A549 (cell line): ENCODE measurements at regions not wholly inside any gene's neighbourhood (a gene's known extent, or its start where the extent isn't known, plus 50 kb on each side); places are given as distances from the start of the nearest gene placed in this dataset.

Source experiments
- ATAC-seq, 2 experiments: fragments of 200-7000 bp in 1 of 2; fragments of >200 bp in 1 of 2; cut with Nextera tagmentation in 1 of 2; cut with Tn5 transposase in 1 of 2; 3 replicates each; pipeline versions ENCODE4 v1.8.0 to v1.9.1; 2018 to 2020; ENCODE audit warnings: mild to moderate bottlenecking in 1 of 2, moderate library complexity in 1 of 2
- CTCF ChIA-PET: fragments of 300-600 bp; sonication (Branson Sonifier 250); formaldehyde crosslinking; extraction: SDS; loops from one replicate; lab custom pipeline; 2021; ENCODE audit warnings: antibody characterized with exemption, inconsistent platforms; lab: Yijun Ruan, JAX
- POLR2A ChIA-PET: fragments of 350-600 bp; formaldehyde crosslinking; extraction: SDS; loops from one replicate; lab custom pipeline; 2021; ENCODE audit warnings: antibody characterized with exemption, inconsistent platforms; lab: Yijun Ruan, JAX
- DNase-seq, 2 experiments: peaks; one replicate each; pipeline versions ENCODE4 v3.0.0 to v3.0.0-alpha.2; 2011 to 2016; ENCODE audit warnings: low read depth in 1 of 2, low spot score in 1 of 2
- FAIRE-seq: peaks from 2 replicates; lab custom pipeline; 2011; peaks lifted over from hg19 to GRCh38; lab: Jason Lieb, UNC
- H3K27ac ChIP-seq, 2 experiments: fragments of >200 bp; sonication (Bioruptor Twin); formaldehyde crosslinking; 3 replicates each; pipeline ENCODE4 v1.5.1; 2016 to 2017
- H3K4me1 ChIP-seq: fragments of >200 bp; sonication (Bioruptor Twin); formaldehyde crosslinking; 3 replicates; pipeline ENCODE4 v1.6.1; 2016
- H3K4me2 ChIP-seq: fragments of >200 bp; sonication (Bioruptor Twin); formaldehyde crosslinking; 3 replicates; pipeline ENCODE4 v1.6.1; 2016
- H3K4me3 ChIP-seq: fragments of >200 bp; sonication (Bioruptor Twin); formaldehyde crosslinking; 3 replicates; pipeline ENCODE4 v1.5.1; 2016
- H3K9me3 ChIP-seq: fragments of >200 bp; sonication (Bioruptor Twin); formaldehyde crosslinking; 3 replicates; pipeline ENCODE4 v1.6.1; 2016
- ATOH8 ChIP-seq: fragments of 250-450 bp; sonication (Bioruptor Pico); IDR thresholded peaks from 2 replicates; pipeline ENCODE4 v1.5.0; 2020; ENCODE audit warnings: low read depth, mild to moderate bottlenecking, moderate library complexity
- BCL3 ChIP-seq: fragments of >200 bp; sonication (Bioruptor Twin); formaldehyde crosslinking; IDR thresholded peaks from 3 replicates; pipeline ENCODE4 v1.6.1; 2016
- BHLHE40 ChIP-seq: IDR thresholded peaks from 2 replicates; pipeline ENCODE4 v1.6.1; 2012; ENCODE audit warnings: low read depth, low read length, inconsistent platforms
- CBX2 ChIP-seq: fragments of 200-600 bp; sonication (generic); IDR thresholded peaks from 2 replicates; pipeline ENCODE4 v1.6.1; 2016; ENCODE audit warnings: low read depth, mild to moderate bottlenecking, borderline replicate concordance
- CEBPB ChIP-seq, 2 experiments: fragments of >200 bp in 1 of 2; sonication (Bioruptor Twin) in 1 of 2; formaldehyde crosslinking in 1 of 2; IDR thresholded peaks; 2 replicates each; pipeline ENCODE4 v1.6.1; 2012 to 2016
- CHD2 ChIP-seq: fragments of 150-350 bp; IDR thresholded peaks from 2 replicates; pipeline ENCODE4 v1.6.1; 2014; ENCODE audit warnings: low read length; ENCODE audit not compliant: partially characterized antibody
- CHD4 ChIP-seq: fragments of 200-600 bp; sonication (generic); IDR thresholded peaks from 2 replicates; pipeline ENCODE4 v1.6.1; 2016; ENCODE audit warnings: antibody characterized with exemption, mild to moderate bottlenecking, borderline replicate concordance
- E2F6 ChIP-seq: IDR thresholded peaks from 2 replicates; pipeline ENCODE4 v1.6.1; 2012; ENCODE audit warnings: low read depth, borderline replicate concordance
- ELK1 ChIP-seq: fragments of 150-350 bp; IDR thresholded peaks from 2 replicates; pipeline ENCODE4 v1.6.1; 2014; ENCODE audit warnings: low read depth, mild to moderate bottlenecking, low read length
- EP300 ChIP-seq, 2 experiments: fragments of >200 bp; sonication (Bioruptor Twin); formaldehyde crosslinking; IDR thresholded peaks; 2 replicates in 1 of 2; 3 replicates in 1 of 2; pipeline ENCODE4 v1.6.1; 2016 to 2017
- FOSB ChIP-seq: fragments of 250-450 bp; sonication (Bioruptor Pico); IDR thresholded peaks from 2 replicates; pipeline ENCODE4 v1.5.0; 2020; ENCODE audit warnings: mild to moderate bottlenecking, moderate library complexity
- FOSL2 ChIP-seq, 2 experiments: fragments of 450-650 bp in 1 of 2; fragments of >200 bp in 1 of 2; sonication (Bioruptor Twin) in 1 of 2; formaldehyde crosslinking; IDR thresholded peaks; 2 replicates each; pipeline versions ENCODE4 v1.5.0 to v1.6.1; 2016 to 2020; ENCODE audit warnings: mild to moderate bottlenecking in 1 of 2, moderate library complexity in 1 of 2
- GATA3 ChIP-seq: IDR thresholded peaks from 2 replicates; pipeline ENCODE4 v1.6.1; 2012; ENCODE audit warnings: borderline replicate concordance
- HDAC2 ChIP-seq: fragments of 200-600 bp; sonication (generic); IDR thresholded peaks from 2 replicates; pipeline ENCODE4 v1.6.1; 2016
- HEYL ChIP-seq: fragments of 250-450 bp; sonication (Bioruptor Pico); IDR thresholded peaks from 2 replicates; pipeline ENCODE4 v1.8.0; 2021; ENCODE audit warnings: mild to moderate bottlenecking, moderate library complexity
- HOXB5 ChIP-seq: fragments of 250-450 bp; sonication (Bioruptor Pico); IDR thresholded peaks from 2 replicates; pipeline ENCODE4 v1.5.0; 2020; ENCODE audit warnings: mild to moderate bottlenecking, moderate library complexity
- JUN ChIP-seq, 2 experiments: fragments of >200 bp; sonication (Bioruptor Twin); formaldehyde crosslinking; IDR thresholded peaks; 2 replicates in 1 of 2; 3 replicates in 1 of 2; pipeline ENCODE4 v1.6.1; 2016 to 2017
- JUNB ChIP-seq: fragments of >200 bp; sonication (Bioruptor Twin); formaldehyde crosslinking; IDR thresholded peaks from 2 replicates; pipeline ENCODE4 v1.6.1; 2016
- MAFK ChIP-seq: fragments of 450-650 bp; IDR thresholded peaks from 2 replicates; pipeline ENCODE4 v1.6.1; 2014; ENCODE audit not compliant: partially characterized antibody
- MAX ChIP-seq: IDR thresholded peaks from 2 replicates; pipeline ENCODE4 v1.6.1; 2012
- MYC ChIP-seq: IDR thresholded peaks from 2 replicates; pipeline ENCODE4 v1.6.1; 2012; ENCODE audit warnings: mild to moderate bottlenecking, inconsistent platforms, low read length, improper control_type of control experiment, borderline replicate concordance
- NR3C1 ChIP-seq: fragments of >200 bp; sonication (Bioruptor Twin); formaldehyde crosslinking; IDR thresholded peaks from 3 replicates; pipeline ENCODE4 v1.6.1; 2017
- PBX3 ChIP-seq: IDR thresholded peaks from 2 replicates; pipeline ENCODE4 v1.6.1; 2012
- PHF8 ChIP-seq: fragments of 200-600 bp; sonication (generic); IDR thresholded peaks from 2 replicates; pipeline ENCODE4 v1.6.1; 2016; ENCODE audit warnings: low read depth, mild to moderate bottlenecking, antibody characterized with exemption, moderate library complexity, borderline replicate concordance
- POLR2A ChIP-seq: IDR thresholded peaks from 2 replicates; pipeline ENCODE4 v1.6.1; 2012; ENCODE audit warnings: mild to moderate bottlenecking, low read length
- POLR2AphosphoS2 ChIP-seq: conservative IDR thresholded peaks from 2 replicates; pipeline ENCODE4 v1.6.1; 2012; ENCODE audit warnings: low read length, improper control_type of control experiment, inconsistent platforms
- RAD21 ChIP-seq, 2 experiments: fragments of >200 bp in 1 of 2; sonication (Bioruptor Twin) in 1 of 2; formaldehyde crosslinking in 1 of 2; IDR thresholded peaks in 1 of 2; conservative IDR thresholded peaks in 1 of 2; 2 replicates in 1 of 2; 3 replicates in 1 of 2; pipeline ENCODE4 v1.6.1; 2012 to 2018; ENCODE audit warnings: inconsistent platforms in 1 of 2
- RARB ChIP-seq: fragments of 250-450 bp; sonication (Bioruptor Pico); IDR thresholded peaks from 2 replicates; pipeline ENCODE4 v1.8.0; 2021; ENCODE audit warnings: mild to moderate bottlenecking, moderate library complexity
- RCOR1 ChIP-seq: fragments of 150-350 bp; IDR thresholded peaks from 2 replicates; pipeline ENCODE4 v1.6.1; 2014; ENCODE audit warnings: antibody characterized with exemption, low read length, low read depth
- RFX5 ChIP-seq: fragments of 450-650 bp; IDR thresholded peaks from 2 replicates; pipeline ENCODE4 v1.7.1; 2014; ENCODE audit warnings: antibody characterized with exemption, mild to moderate bottlenecking, moderate library complexity
- TFCP2L1 ChIP-seq: fragments of 250-450 bp; sonication (Bioruptor Pico); IDR thresholded peaks from 2 replicates; pipeline ENCODE4 v1.5.0; 2021; ENCODE audit warnings: mild to moderate bottlenecking
- TP53 ChIP-seq: fragments of 250-450 bp; sonication (Bioruptor Pico); IDR thresholded peaks from 2 replicates; pipeline ENCODE4 v1.5.0; 2021; ENCODE audit warnings: mild to moderate bottlenecking, moderate library complexity
- USF2 ChIP-seq: fragments of 450-650 bp; IDR thresholded peaks from 2 replicates; pipeline ENCODE4 v1.6.1; 2014; ENCODE audit warnings: antibody characterized with exemption
- ZC3H11A ChIP-seq: fragments of 450-650 bp; IDR thresholded peaks from 2 replicates; pipeline ENCODE4 v1.6.1; 2014; ENCODE audit warnings: antibody characterized with exemption, mild to moderate bottlenecking
- ZFP36 ChIP-seq: fragments of 450-650 bp; IDR thresholded peaks from 2 replicates; pipeline ENCODE4 v1.6.1; 2014; ENCODE audit warnings: borderline replicate concordance; ENCODE audit not compliant: partially characterized antibody
- ZSCAN20 ChIP-seq: fragments of 250-450 bp; sonication (Bioruptor Pico); IDR thresholded peaks from 2 replicates; pipeline ENCODE4 v1.8.0; 2022; ENCODE audit warnings: mild to moderate bottlenecking, moderate library complexity
- WGBS: methylation state at CpG from one replicate; pipeline ENCODE4 v1.1.6; 2017; ENCODE audit errors: missing lambda C conversion rate; 5-methylcytosine and 5-hydroxymethylcytosine counted together

GRCh38 chrX:9327747-9328145 lies 137.1 kb upstream of the TBL1X start:
- Histone ChIP-seq H3K9me3 (no peaks in the 10 kb centered on the region), H3K4me1 (peaks cover 11% of the 10 kb centered on the region), H3K4me2 (peak overlapping the region; percentile 25; the same call in 2 of the 3 replicates), H3K27ac (peak overlapping the region in 1 of 2 experiments; percentile 25; a peak in 1 of 6 replicates), H3K4me3 (no peak overlapping the region)
- ChIA-PET POLR2A (no interaction called here), CTCF (no interaction called here)
- TF ChIP-seq JUNB (peak; percentile 27; the same call in 1 of the 2 replicates), ELK1 (no peak), NR3C1 (no peak), PBX3 (no peak), RCOR1 (no peak), EP300 (IDR thresholded peaks at IDR 0.05) (peak in 1 of 2 experiments; percentile 26; a peak in 1 of 5 replicates), CEBPB (IDR thresholded peaks at IDR 0.05) (no peak), RARB (CRISPR knock-in tag) (no peak), TP53 (no peak), CHD4 (no peak), JUN (IDR thresholded peaks at IDR 0.05) (no peak), ATOH8 (no peak), POLR2AphosphoS2 (no peak), HOXB5 (CRISPR knock-in tag) (no peak), ZC3H11A (no peak), HEYL (CRISPR knock-in tag) (no peak), TFCP2L1 (CRISPR knock-in tag) (no peak), PHF8 (no peak), POLR2A (no peak), FOSL2 (IDR thresholded peaks at IDR 0.05) (no peak), FOSL2 (CRISPR knock-in tag; IDR thresholded peaks at IDR 0.05) (peak; percentile 30; the same call in 1 of the 2 replicates), RAD21 (conservative IDR thresholded peaks at IDR 0.05 in 1 of 2, IDR thresholded peaks at IDR 0.05 in 1 of 2) (0 out of 5 replicates have a peak, but pooled peaks of 1 of the 2 experiments have one; percentile 4), MYC (no peak), ZFP36 (no peak), BHLHE40 (no peak), E2F6 (no peak), FOSB (no peak), ZSCAN20 (CRISPR knock-in tag) (no peak), MAX (0 out of 2 replicates have a peak, but pooled peaks have one; percentile 32), CHD2 (no peak), RFX5 (no peak), USF2 (no peak), MAFK (no peak), GATA3 (peak; percentile 76), HDAC2 (no peak), BCL3 (no peak), CBX2 (no peak)
- FAIRE-seq (no peak), DNase-seq (peak; percentile 15 to 46), ATAC-seq (0 out of 6 replicates have a peak, but pooled peaks of 1 of the 2 experiments have one; percentile 24)
- 22% methylated on average over 5 of the region's 5 CpGs for WGBS
